ENCODE measurements at regions not wholly inside any gene's neighbourhood (a gene's known extent, or its start where the extent isn't known, plus 50 kb on each side); places are given as distances from the start of the nearest gene placed in this dataset.
A peak's percentile ranks its signal among the peaks of the same experiment; 100 is the strongest.

DNA sequence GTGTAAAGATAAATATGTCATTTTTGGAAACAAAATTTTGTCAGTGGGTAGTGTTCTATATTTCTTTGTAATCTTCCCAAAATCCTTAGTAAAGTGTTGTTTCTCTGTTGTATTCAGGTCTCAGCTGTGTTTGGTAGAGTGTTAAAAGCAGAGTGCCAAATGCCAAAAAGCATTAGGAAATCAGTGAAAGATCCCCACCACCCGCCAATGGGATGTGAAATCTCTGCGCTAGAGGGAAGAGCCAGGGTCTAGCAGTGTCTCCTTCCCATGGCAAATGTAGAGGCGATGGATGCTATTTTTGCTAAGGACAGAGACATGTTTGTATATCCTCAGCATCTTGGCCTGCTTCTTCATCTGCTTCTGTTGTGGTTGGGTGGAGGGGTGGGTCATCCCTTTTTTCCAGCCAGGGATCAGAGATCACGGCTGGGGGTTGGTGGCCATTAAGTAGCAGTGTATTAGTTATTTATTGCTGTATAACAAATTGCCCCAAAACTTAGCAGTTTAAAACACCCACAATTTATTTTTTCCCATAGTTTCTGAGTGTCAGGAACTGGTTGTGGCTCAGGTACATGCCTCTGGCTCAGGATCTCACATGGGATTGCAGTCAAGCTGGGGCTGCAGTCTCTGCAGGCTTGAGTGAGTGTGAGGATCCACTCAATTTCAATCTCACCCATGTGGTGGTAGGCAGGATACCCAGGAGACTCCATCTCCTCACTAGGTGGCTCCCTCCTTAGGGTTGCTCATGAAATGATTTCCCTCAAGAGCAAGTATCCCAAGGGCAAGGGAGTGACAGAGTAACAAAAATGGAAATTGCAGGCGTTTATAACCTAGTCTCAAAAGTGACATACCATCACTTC, 211.9 kb downstream of the MYCN start:
- no peak for DNase-seq (ENCODE audit: low read depth in 3 of 3, low spot score in 2 of 3)

DNA sequence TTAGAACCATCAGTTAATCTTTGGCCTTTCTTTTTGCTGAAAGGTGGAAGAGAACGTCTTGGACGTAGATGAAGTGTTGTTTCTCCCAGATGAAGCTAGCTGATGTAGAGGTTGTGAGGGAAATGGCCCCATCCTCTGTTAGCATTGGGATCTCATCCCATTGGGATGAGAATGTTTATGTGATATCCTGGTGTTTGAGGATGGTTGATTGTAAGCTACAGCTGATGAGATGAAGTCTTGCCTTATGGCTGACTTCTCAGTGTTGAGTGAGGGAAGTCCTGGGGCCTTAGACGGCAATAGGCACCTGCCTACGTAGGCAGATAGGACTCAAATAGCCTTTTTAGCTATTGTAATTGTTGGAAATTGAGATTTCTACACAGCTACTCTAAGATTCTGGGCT, 211.3 kb downstream of the MYCN start:
- DNase-seq (ENCODE audit: low read depth in 3 of 3, low spot score in 2 of 3), result no peak

DNA sequence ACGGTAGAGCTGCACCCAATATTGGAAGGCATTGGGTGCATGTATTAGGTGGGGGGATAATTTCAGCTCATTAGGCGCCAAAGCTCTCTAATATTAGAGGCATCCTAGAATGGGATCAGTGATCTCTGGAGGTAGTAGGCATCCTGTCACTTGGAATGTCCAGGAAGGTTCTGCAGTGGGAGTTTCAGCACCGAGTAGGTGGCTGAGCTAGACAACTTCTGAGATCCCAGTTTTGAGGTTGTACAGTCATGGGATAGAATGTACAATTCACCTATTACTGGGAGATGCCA, 210.9 kb downstream of the MYCN start:
- no peak for DNase-seq (ENCODE audit: low read depth in 3 of 3, low spot score in 2 of 3)

DNA sequence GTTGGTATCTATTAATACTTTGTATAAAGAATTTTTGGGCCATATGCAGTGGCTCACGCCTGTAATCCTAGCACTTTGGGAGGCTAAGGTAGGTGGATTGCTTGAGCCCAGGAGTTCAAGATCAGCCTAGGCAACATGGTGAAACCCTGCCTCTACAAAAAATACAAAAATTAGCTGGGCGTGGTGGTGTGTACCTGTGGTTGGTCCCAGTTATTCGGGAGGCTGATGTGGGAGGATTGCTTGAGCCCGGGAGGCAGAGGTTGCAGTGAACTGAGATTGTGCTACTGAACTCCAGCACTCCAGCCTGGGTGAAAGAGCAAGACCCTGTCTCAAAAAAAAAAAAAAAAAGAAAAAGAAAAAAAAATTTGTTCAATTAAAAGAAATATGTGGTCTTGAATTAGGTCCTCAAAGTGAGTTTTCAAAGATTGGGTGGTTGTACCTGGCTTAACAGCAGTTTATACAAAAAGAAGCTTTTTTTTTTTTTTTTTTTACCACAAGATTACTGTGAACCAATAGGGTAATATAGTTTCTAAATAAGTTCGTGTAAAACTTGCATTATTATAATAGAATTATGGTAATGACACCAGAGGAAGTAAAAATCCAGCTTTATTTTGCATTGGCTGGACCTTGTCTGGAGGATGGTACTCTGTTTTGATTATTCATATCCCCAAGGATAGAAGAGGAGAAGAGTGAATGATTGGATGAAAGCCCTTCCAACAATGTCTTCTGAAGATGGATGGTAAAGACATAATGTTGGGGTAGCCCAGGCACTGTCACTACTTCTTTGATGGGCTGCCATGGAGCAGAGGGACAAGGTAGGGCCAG, 210.3 kb downstream of the MYCN start:
- DNase-seq (ENCODE audit: low read depth in 3 of 3, low spot score in 2 of 3), result no peak

DNA sequence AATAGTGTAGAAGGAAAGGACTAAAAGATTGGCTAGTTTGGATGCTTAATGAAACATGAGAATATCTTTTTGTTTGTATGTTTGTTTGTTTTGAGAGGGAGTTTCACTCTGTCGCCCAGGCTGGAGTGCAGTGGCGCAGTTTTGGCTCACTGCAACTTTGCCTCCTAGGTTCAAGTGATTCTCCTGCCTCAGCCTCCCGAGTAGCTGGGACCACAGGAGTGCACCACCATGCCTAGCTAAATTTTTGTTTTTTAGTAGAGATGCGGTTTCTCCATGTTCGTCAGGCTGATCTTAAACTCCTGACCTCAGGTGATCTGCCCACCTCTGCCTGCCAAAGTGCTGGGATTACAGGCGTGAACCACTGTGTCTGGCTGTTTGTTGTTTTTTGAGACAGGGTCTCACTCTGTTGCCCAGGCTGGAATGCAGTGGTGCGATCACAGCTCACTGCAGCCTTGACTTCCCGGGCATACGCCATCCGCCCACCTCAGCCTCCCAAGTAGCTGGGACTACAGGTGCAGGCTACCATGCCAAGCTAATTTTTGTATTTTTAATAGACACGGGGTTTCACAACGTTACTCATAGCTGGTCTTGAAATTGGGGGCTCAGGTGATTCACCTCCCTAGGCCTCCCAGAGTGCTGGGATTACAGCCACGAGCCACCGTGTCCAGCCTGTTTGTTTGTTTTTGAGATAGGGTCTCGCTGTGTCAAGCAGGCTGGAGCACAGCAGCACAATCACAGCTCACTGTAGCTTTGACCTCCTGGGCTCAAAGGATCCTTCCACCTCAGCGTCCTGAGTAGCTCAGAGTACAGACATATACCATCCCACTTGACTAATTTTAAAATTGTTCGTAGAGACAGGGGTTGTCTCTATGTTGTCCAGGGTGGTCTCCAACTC, 209.2 kb downstream of the MYCN start:
- DNase-seq (ENCODE audit: low read depth in 3 of 3, low spot score in 2 of 3), result no peak

DNA sequence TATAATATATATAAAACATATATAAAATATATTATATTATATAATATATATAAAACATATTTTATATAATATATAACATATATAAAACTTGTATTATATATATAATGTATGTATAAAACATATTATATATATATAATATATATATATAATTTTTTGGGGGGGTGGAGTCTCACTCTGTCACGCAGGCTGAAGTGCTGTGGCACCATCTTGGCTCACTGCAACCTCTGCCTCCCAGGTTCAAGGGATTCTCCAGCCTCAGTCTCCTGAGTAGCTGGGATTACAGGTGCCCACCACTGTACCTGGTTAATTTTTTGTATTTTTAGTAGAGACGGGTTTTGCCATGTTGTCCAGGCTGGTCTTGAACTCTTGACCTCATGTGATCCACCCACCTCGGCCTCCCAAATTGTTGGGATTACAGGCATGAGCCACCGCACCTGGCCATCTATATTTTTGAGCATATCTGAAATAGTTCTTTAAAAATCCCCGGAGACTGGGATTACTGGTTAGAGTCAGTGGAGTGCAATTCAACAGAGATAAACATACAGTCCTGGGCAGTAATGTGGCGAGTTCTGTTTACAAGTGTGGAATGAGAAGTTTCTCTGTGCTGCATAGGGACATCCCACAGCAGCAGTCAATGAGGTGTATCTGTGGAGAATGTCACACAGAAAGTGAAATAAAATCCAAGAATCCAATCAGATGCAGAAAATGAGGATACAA, 208.4 kb downstream of the MYCN start:
- no peak for DNase-seq (ENCODE audit: low read depth in 3 of 3, low spot score in 2 of 3)

DNA sequence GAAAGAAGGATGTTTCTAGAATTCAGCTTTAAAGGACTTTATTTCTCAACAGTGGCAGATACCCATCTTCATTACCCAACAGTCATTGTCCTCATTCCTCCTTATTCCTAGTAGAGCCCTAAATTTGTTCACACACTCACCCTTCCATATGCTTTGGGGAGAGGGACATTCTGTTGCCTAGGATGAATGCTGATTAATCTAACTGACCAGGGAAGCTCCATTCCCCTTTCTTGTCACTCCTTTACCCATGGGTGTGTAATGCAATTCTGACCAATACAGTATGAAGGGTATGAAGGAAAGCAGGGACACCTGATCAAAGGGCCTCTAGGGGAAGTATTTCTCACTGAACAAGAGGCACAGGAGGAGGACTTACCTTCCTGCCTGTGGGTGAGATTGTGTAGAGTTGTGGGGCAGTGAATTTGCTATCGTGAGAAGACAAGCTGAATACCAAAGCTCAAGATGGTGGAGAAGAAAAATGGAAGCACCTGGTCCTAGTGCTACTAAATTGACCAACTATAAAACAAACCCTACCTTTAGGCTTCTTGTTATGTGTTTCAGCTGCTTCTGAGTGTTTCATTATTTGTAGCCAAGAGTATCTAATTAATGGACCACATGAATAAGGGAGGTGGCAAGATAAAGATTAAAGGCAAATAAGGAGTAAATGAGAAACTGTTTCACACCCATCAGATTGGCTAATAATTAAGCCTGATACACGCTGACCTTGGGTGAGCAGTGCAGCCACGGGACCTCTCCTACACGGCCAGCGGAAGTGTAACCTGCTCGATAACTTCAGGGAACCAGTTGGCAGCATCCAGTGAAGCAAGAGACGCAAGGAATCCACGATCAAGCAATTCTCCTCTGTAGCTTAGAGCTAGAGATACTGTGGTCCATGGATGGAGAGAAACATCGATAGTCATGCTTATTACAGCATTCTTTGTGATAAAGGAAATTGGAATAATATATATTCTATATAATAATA, 202.3 kb downstream of the MYCN start:
- peak in 1 of 3 donors; percentile 15 for DNase-seq (ENCODE audit: low read depth in 3 of 3, low spot score in 2 of 3)

DNA sequence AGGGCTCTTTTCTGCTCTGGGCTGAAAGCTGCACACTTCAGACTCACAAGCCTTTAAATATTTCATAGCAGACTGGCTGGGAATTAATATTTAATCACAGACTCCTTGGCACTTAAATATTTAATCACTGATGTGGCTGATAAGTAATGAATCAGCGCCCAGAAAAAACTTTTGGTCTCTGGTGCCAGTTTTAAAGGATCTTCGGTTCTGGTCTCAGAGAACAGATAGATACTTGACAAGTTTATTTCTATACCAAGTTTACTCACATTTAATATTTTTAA, 201.2 kb downstream of the MYCN start:
- DNase-seq (ENCODE audit: low read depth in 3 of 3, low spot score in 2 of 3), result no peak

DNA sequence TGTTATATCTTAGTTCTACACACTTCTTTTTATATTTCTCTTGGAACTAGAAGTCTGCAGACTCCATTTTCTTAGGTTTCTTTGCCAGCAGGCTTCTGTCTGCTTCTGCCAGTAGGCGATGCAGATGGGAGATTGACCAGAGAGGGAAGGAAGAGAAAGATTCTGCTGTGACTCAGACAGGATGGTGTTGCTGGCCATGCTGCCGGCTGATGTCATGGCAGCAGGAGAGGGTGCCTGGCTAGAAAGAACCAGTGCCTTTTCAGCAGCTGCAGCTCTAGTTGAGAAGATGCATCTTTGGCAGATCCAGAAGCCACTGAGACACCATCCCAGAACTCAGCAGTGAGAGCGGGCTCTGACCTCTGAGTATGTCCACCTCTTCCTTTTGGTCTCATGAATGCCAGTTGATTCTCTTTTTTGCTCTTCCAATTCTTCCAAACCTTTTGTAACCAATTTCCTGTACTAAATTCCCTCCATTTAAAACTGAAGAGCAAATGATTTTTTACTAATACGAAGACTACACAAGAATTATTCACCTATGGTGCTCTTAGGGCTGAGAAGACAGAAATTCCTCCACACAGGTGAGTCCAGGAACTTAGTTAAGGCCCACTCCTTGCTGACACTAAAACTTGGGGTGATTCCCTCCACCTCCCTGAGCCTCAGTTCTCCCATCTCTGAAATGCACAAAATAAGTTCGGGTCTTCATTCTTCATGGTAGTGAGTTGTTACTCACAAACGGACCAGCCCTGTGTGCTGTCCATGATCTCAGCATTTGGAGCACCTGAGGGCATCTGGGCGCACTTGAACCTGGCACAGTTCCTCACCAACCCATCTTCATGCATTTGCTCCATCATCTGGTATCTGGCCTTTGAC, 200.7 kb downstream of the MYCN start:
- DNase-seq (ENCODE audit: low read depth in 3 of 3, low spot score in 2 of 3), result no peak

DNA sequence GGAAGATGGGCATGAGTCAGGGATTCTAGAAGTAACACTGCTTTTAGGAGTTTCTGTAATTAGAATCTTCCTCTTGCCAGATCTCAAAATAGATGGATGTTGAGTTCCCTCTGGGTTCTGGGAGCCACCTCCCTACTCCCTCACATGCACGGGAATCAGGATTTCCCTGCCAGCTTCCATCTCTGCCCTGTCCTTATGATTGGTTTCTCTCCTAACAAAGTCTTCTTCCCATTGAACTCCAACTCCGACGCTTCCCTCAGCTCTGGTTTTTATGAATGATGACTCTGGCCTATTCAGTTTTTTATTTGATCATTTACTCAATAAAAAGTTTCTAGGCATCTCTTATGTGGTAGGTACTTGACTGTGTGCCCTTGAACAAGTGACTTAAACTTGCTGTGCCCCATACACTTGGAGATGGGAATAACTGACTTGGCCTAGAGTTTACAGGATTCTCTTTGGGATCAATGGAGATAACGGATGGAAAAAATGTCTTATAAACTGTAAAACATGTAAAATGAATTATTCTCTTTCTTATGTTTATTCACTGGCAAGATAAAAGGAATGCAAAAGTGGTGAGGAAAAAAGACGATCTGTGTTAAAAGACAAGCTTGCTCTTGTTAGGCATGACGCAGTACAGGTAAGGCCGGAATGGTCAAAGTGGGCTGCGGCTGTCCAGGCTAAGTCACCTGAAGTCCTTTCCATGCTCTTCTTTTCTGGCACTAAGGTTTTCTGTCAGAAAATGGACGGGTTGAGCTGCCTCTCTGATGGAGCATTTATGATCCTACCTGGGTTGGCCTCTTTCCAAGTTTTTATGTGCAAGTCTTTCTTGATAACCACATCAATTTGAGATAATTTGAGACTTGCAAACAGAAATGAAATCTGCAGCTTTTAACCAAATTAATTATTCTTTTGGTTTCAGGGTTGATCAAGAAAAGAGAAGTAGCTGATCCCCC, 199.6 kb downstream of the MYCN start:
- DNase-seq (ENCODE audit: low read depth in 3 of 3, low spot score in 2 of 3), result no peak

DNA sequence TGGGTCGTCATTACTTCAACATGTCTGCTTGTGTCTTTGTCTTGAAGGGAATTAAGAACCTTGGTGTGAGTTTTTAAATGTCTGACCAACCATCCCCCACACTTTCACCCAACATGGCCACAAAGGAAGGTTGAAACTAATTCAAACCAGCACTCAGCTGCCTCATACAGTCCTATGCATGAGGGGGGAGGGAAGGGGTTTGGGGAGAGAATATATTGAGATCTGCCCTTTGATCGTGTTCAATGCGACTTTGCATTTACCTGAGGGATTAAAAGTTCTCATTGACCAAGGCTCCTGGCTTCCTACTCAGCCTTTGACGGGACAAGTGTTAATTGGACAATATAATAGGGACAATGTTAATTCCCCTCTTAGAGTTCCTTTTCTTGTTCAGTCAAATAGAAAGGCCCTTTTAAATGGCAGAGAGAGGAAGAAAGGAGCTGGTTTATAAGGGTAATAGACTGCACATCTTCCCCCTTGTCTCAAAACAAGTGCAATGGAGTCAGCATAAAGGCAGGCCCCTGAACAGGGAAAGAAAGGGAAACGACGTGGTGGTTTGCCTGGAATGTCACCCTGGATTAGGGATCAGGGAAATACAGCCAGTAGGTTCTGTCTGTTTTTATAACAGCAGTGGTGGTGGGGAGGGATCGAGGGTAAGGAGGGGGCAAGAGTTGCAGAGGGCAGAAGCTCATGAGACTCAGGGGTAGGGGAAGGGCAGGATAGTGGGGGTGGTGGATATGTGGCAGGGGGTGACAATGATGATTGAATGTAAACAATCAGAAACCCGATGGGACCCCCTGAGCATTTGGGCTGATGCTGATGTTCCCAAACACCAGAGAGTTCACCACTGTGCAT, 198.7 kb downstream of the MYCN start:
- DNase-seq (ENCODE audit: low read depth in 3 of 3, low spot score in 2 of 3), result no peak

DNA sequence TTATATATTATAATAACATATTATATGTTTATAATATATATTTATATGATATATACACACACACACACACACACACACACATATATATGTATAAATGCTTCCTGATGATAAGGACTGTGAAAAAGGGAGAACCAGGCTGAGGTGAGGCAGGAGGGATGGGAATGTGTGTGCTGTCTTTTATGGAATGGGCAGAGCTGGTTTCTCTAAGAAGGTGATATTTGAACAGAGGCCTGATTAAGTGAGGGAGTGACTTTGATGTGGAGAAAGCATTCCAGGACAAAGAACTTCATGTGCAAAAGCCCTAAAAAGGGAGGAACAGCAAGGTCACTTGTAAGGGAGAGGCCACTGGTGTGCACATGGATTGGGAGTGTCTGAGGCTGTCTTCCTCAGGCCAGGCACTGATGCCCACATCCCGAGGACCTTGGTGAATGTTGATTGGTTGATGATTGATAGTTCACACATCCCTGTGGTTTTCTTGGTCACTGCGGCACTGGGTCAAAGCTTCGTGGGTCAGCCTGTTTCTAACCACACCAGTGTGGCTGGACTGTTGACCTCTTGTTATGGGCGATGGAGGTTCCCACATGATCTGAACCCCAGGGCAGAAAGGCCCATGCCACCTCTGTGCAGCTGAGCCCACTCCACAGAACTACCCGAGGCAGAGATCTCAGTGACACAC, 196.9 kb downstream of the MYCN start:
- no peak for DNase-seq (ENCODE audit: low read depth in 3 of 3, low spot score in 2 of 3)

DNA sequence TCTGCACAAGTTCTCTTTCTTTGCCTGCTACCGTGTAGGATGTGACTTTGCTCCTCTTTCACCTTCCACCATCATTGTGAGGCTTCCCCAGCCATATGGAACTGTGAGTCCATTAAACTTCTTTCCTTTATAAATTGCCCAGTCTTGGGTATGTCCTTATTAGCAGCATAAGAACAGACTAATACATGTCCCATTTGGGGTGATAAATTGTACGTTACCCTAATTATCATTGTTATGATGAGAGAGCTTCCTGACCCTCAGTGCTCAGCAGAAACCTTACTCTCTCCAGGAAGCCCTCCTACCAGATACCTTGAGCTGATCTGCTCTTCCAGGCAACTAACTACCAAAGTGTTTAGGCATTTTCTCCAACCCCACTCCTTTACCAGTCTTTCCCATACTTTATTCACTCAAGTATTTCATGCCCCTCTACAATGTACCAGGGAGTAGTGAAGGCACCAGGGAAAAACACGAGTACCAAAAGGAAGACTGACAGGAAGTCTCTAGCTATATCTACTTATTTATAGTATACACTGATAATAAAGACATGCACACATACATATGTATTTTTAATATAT, 196.2 kb downstream of the MYCN start:
- DNase-seq (ENCODE audit: low read depth in 3 of 3, low spot score in 2 of 3), result no peak

DNA sequence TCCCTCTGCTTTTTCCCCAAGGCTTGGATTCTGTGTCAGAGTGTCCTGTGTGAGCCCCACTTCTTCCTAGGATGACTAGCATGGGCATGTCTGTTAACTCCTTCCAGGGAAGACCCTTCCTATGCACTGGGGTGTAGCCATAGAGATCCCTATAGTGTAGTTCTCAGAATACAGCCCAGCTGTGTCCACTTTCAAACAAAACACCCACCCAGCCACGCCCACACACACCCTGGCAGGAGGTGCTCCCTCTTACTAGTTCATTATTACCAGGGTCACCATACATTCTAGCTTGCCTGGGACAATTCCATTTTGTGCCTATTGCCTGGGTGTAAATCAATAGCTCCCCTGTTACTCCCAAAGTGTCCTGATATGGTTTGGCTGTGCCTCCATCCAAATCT, 195.6 kb downstream of the MYCN start:
- no peak for DNase-seq (ENCODE audit: low read depth in 3 of 3, low spot score in 2 of 3)

DNA sequence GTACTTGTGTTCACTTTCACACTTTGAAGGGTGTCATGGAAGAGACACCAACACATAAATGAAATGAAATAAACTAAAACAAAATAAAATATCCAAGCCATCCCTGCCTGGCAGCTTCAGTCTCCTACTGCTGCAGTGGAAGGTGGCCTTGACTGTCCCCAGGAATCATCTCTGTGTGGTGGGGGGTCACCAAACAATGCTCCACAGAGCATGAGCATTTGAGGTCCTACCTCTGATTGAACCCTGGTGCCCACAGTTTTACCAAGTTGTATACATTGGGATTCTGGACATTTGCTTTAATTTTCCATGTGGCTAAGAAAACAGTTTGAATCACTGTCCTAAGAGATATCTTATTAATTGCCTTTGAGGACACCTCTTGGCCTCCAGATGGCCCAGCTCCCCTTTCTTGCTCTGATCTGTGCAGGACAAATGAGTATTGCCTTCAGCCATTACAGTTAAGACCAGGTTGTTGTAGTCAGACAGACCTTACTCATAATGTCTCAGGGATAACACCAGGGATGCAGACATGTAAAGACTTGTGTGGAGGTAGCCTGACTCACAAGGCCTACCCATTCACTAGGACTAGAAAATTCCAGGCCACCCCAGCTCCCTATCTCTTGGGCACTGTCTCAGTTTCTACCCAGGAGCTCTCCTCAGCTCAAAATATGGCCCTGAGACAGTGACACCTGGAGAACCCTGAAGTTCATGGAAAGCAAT, 195.0 kb downstream of the MYCN start:
- DNase-seq (ENCODE audit: low read depth in 3 of 3, low spot score in 2 of 3), result no peak
